Skeletal muscle cell (primary cell): ENCODE measurements at regions not wholly inside any gene's neighbourhood (a gene's known extent, or its start where the extent isn't known, plus 50 kb on each side); places are given as distances from the start of the nearest gene placed in this dataset.

Experiments used
- DNase-seq: peaks from one replicate; pipeline ENCODE4 v3.0.0-alpha.2; 2010; ENCODE audit warnings: low read depth
- H3K4me3 ChIP-seq: 2 replicates; pipeline ENCODE4 v1.5.1; 2011; ENCODE audit warnings: low read depth, mild to moderate bottlenecking, control low read depth, low read length, moderate library complexity

- DNase-seq = no peak
- H3K4me3 ChIP-seq = no peak overlapping the region
These were observed 116.7 kb upstream of the CHRM3 start for GRCh38 chr1:239269706-239270105.

DNA sequence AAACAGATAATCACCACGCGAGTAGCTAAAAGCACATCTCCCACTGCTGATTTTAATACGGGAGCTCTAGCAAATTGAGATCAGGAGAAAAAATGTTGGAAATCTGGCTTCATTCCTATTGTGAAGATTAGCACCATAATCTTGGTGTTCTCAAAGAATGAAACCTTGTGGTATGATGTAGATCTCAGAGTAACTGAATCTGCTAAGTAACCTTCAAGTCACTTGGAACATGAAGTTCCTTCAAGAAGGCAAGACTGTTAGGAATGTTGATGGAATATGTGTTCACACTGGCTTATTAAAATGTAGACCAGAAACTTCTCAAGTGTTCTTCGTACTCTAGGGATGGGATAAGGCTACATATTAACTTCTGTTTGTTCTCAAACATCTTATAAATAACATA lies 117.4 kb upstream of the CHRM3 start:
- no peak for DNase-seq
- no peak overlapping the region for H3K4me3 ChIP-seq

DNA sequence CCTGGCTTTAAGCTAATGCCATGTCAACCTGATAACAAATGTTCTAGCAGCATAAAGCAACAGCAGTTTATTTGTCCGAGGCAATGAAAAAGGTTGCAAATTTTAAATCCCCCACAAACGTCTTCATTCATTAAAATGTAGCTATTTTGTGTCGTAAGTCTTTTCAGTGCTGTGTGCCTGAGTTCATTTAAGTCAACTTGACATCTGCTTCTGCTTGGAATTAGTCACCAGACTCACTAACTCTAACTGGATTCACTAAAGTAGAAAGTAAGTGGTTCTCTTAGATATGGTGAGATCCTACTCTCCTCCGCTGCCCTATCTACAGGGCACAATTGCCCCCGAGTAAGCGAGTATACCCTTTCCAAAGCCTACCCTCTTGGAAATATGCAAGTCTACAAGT lies 118.4 kb upstream of the CHRM3 start:
- no peak for DNase-seq
- no peak overlapping the region for H3K4me3 ChIP-seq

DNA sequence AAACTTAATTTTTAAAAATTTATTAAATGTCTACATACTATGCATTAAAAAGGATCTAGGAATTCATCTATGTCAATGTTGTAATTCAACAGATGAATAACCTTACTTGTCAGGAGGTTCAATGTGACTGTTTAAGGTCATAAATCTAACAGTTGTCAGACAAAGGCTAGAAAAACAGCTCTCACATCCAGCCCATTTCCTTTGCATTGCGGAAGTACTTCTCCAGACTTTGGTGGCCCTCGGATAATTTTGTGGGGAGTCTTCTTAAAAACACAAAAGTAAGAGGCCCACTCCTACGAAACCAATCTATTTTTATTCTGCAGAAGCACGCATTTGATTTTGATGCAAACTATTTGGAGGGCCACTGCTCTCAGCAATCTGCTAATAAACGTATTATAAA lies 122.6 kb upstream of the CHRM3 start:
- DNase-seq = no peak
- H3K4me3 ChIP-seq = no peak overlapping the region

- DNase-seq = no peak
- H3K4me3 ChIP-seq = no peak overlapping the region
These were observed 123.8 kb upstream of the CHRM3 start for GRCh38 chr1:239262538-239262937.

DNA sequence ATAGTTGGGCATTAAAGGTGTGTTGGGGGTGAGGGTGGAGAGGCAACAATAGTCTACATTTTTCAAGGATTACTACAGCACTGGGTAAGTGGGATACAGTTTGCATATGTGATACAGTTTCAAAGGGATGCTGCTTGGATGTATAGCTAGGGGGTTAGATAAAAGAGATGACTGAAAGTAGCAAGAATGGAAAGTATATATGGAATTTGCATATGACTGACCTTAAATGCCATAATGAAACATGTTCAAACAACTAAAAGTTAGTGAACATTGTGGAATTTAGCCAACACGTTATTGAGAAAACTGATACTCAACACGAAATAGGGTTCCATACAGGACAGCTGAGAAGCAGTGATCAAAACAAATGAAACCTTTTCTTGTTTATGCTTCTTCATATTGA lies 124.8 kb upstream of the CHRM3 start:
- no peak for DNase-seq
- H3K4me3 ChIP-seq = no peak overlapping the region

DNA sequence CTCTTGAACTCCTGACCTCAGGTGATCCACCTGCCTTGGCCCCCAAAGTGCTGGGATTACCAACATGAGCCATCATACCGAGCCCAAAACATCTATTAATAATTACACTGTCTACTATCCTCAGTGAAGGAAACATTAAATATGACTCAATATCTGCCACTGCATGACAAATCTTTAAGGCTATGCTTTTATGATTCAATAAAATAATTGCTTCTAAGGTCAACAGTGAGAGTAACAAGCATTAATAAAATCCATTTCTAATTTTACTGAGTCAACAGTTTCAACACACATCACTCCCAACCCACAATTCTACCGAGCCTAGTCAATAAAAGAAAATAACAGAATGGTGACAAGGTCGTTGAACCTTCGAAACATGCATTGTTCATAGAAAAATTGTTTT lies 125.5 kb upstream of the CHRM3 start:
- H3K4me3 ChIP-seq = no peak overlapping the region
- no peak for DNase-seq

DNA sequence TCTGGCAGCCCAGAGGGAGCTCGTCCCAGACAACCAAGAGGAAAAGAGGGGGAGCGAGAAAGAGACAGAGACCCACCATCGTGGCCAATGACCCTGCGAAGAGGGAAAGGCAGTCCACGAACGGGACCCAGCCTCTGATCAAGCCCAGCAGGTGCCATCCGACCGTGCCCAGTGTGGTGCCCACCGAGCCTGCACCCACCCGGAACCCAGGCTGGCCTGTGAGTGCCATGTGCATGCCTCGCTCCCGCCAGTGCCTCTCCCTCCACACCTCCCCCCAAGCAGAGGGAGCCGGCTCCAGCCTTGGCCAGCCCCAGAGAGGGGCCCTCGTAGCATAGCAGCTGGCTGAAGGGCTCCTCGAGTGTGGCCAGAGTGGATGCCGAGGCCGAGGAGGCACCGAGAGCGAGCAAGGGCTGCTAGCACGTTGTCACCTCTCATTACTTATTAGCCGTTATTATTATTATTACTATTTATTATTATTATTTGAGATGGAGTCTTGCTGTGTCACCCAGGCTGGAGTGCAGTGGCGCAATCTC lies 130.7 kb upstream of the CHRM3 start:
- H3K4me3 ChIP-seq = no peak overlapping the region
- no peak for DNase-seq

DNA sequence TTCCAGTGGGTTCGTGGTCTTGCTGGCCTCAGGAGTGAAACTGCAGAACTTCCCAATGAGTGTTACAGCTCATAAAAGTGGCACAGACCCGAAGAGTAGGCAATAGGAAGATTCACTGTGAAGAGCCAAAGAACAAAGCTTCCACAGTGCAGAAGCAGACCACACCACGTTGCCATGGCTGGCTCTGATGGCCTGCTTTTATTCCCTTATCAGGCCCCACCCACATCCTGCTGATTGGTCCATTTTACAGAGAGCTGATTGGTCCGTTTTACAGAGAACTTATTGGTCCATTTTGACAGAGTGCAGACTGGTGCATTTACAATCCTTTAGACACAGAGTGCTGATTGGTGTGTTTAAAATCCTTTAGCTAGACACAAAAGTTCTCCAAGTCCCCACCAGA lies 131.4 kb upstream of the CHRM3 start:
- DNase-seq = no peak
- no peak overlapping the region for H3K4me3 ChIP-seq

GRCh38 chr1:239253032-239253431 lies 133.3 kb upstream of the CHRM3 start:
- no peak overlapping the region for H3K4me3 ChIP-seq
- no peak for DNase-seq

- H3K4me3 ChIP-seq = no peak overlapping the region
- DNase-seq = no peak
These were observed 135.9 kb upstream of the CHRM3 start for GRCh38 chr1:239250353-239251035.

DNA sequence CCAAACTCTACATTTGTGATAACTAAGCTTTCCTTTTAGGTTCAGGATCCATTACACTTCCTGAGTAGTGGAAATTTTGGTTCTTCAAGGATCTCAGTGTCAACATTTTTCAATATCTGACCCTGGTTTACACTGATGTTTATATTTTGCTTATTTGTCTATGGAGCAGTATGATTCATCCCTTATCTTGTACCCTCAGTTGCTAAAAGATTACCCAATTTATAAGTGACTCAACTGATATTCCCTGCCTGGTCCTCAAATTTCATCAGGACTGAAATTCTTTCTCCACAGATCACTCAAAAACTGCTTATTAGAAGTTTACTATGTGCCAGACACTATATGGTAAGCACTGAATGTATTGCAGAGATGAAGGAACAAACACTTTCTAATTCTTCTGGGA lies 139.1 kb upstream of the CHRM3 start:
- DNase-seq = no peak
- no peak overlapping the region for H3K4me3 ChIP-seq

GRCh38 chr1:239244084-239244483 lies 142.3 kb upstream of the CHRM3 start:
- H3K4me3 ChIP-seq = no peak overlapping the region
- no peak for DNase-seq

DNA sequence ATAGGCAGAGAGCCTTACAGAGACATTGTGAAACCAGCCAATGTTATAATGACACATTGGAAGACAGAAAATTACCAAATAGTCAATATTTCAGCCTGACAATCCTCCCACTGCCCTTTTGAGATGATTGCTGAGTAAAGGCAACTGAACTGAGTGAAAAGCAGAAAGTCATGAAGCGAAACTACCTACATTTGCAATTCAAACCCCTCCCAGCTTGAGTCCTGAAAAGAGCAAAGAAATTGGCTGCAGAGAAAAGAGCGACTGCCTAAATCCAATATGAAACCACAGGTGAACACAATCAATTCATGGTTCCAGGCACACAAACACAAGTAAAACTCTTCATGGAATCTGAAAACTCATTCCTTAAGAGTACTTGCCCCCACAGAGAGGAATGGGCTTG lies 143.4 kb upstream of the CHRM3 start:
- no peak overlapping the region for H3K4me3 ChIP-seq
- DNase-seq = no peak

DNA sequence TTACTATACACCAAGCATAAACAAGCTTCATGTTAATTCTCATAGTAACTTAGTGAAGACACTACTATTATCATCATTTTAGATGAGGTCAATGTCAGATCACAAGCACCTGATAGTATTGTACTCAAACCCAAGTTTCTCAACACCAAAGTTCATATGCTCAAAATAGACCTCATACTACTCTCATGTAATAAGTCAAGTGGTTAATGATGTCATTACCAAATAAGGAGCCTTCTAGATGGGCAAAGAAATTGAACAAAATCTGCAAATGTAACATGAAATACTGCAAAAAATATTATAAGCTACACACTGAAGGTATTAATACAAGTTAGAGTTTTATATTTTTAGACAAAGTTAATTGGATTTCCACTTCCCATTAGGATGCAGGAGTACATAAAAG lies 144.0 kb upstream of the CHRM3 start:
- DNase-seq = no peak
- no peak overlapping the region for H3K4me3 ChIP-seq

- DNase-seq = no peak
- H3K4me3 ChIP-seq = no peak overlapping the region
These were observed 145.6 kb upstream of the CHRM3 start for GRCh38 chr1:239240736-239241135.

DNA sequence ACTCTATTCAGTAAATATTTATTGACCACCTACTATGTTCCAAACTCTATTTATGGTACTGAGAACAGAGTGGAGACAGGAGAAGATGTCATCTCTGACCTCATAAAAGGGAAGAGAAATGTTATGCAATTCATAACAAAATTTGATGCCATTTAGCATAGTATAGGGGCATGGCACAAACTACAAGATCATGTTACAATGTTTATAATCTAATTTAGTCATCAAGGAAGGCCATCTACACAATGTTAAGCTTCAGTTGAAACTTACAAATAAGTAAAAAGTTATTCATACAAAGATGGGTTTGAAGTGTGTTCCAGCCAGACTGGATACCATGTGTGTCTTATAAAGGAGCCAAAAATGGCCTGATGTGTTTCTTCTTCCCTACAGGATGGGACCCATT lies 146.8 kb upstream of the CHRM3 start:
- no peak for DNase-seq
- no peak overlapping the region for H3K4me3 ChIP-seq

DNA sequence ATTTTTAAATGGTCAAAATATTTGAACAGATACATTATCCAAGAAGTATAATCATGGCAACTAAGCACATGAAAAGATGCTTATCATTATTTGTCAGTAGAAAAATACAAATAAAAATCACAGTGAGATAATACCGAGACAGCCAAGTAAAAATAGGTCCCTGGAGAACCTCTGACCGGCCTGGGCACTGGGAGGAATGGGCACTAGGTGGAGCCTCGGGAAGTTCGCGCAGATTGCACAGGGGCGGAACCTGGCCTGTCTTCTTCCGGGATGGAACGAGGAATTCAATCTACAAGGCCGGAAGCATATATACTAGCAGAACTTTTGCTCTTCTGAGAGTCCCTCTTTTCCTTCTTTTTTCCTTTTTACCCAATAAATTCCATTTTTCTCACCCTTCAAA lies 148.5 kb upstream of the CHRM3 start:
- no peak overlapping the region for H3K4me3 ChIP-seq
- DNase-seq = no peak

GRCh38 chr1:239233626-239234025 lies 152.7 kb upstream of the CHRM3 start:
- no peak for DNase-seq

GRCh38 chr1:239232921-239233320 lies 153.4 kb upstream of the CHRM3 start:
- no peak overlapping the region for H3K4me3 ChIP-seq
- DNase-seq = no peak

More at GRCh38 chr1:239233626-239234025, 152.7 kb upstream of the CHRM3 start:
- H3K4me3 ChIP-seq = no peak overlapping the region

- DNase-seq = no peak
- H3K4me3 ChIP-seq = no peak overlapping the region
These were observed 157.9 kb upstream of the CHRM3 start for GRCh38 chr1:239228451-239228850.

DNA sequence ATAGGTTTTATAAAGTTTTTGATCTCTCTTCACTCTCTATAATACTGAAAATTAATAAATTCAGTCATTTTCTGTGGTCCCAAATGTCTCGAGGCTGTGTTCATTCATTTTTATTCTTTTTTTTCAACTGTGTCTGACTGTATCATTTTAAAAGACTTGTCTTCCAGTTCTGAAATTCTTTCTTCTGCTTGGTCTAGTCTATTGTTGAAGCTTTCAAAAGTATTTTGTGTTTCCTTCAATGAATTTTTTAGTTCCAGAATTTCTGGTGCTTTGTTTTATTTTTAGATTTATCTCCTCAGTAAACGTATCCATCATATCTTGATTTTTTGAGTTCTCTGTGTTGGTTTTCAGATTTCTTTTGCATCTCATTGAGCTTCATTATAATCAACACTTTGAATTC lies 161.0 kb upstream of the CHRM3 start:
- DNase-seq = no peak
- no peak overlapping the region for H3K4me3 ChIP-seq
